H9 (cell line): ENCODE measurements at regions not wholly inside any gene's neighbourhood (a gene's known extent, or its start where the extent isn't known, plus 50 kb on each side); places are given as distances from the start of the nearest gene placed in this dataset.

Source experiments
- DNase-seq: peaks from one replicate; pipeline ENCODE4 v3.0.0-alpha.2; 2017
- H2AFZ ChIP-seq: one replicate; pipeline ENCODE4 v1.6.1; 2013; ENCODE audit warnings: mild to moderate bottlenecking, low read length, control low read depth, moderate library complexity
- H2AK5ac ChIP-seq: 2 replicates; pipeline ENCODE4 v1.6.1; 2013; ENCODE audit warnings: low read length, control low read depth, mixed read lengths; ENCODE audit not compliant: insufficient read length
- H2BK120ac ChIP-seq: one replicate; pipeline ENCODE4 v1.6.1; 2013; ENCODE audit warnings: low read depth, mild to moderate bottlenecking, low read length, control low read depth, inconsistent platforms; ENCODE audit not compliant: poor library complexity, severe bottlenecking
- H2BK12ac ChIP-seq: 2 replicates; pipeline ENCODE4 v1.6.1; 2013; ENCODE audit warnings: low read length, control low read depth, mixed read lengths, low read depth; ENCODE audit not compliant: insufficient read length
- H2BK15ac ChIP-seq: 2 replicates; pipeline ENCODE4 v1.6.1; 2013; ENCODE audit warnings: low read depth, low read length, control low read depth
- H2BK20ac ChIP-seq: one replicate; pipeline ENCODE4 v1.6.1; 2013; ENCODE audit warnings: low read depth, mild to moderate bottlenecking, low read length, control low read depth, inconsistent platforms; ENCODE audit not compliant: poor library complexity, severe bottlenecking
- H2BK5ac ChIP-seq: 2 replicates; pipeline ENCODE4 v1.6.1; 2013; ENCODE audit warnings: low read length, control low read depth, mixed read lengths; ENCODE audit not compliant: insufficient read length
- H3K14ac ChIP-seq: 2 replicates; pipeline ENCODE4 v1.6.1; 2013; ENCODE audit warnings: low read length, control low read depth; ENCODE audit not compliant: insufficient read depth
- H3K18ac ChIP-seq: 2 replicates; pipeline ENCODE4 v1.6.1; 2013; ENCODE audit warnings: low read depth, mild to moderate bottlenecking, mixed read lengths, low read length, control low read depth; ENCODE audit not compliant: insufficient read length
- H3K23ac ChIP-seq: 2 replicates; pipeline ENCODE4 v1.6.1; 2013; ENCODE audit warnings: low read length, control low read depth, mixed read lengths, low read depth; ENCODE audit not compliant: insufficient read length
- H3K23me2 ChIP-seq: 2 replicates; pipeline ENCODE4 v1.6.1; 2013; ENCODE audit warnings: low read depth, mild to moderate bottlenecking, mixed read lengths, low read length, control low read depth; ENCODE audit not compliant: insufficient read length, poor library complexity, severe bottlenecking
- H3K27ac ChIP-seq: 2 replicates; pipeline ENCODE4 v1.5.1; 2013; ENCODE audit warnings: low read length, control low read depth, mixed read lengths, low read depth; ENCODE audit not compliant: insufficient read length
- H3K27me3 ChIP-seq: 2 replicates; pipeline ENCODE4 v1.6.1; 2013; ENCODE audit warnings: low read length, control low read depth, inconsistent platforms; ENCODE audit not compliant: insufficient read depth
- H3K4ac ChIP-seq: 2 replicates; pipeline ENCODE4 v1.6.1; 2013; ENCODE audit warnings: low read depth, mild to moderate bottlenecking, control low read depth, inconsistent platforms, low read length, moderate library complexity
- H3K4me1 ChIP-seq: 2 replicates; pipeline ENCODE4 v1.6.1; 2013; ENCODE audit warnings: low read length, control low read depth, inconsistent platforms; ENCODE audit not compliant: insufficient read depth
- H3K4me2 ChIP-seq: 2 replicates; pipeline ENCODE4 v1.6.1; 2013; ENCODE audit warnings: low read length, control low read depth, mixed read lengths; ENCODE audit not compliant: insufficient read length, insufficient read depth
- H3K56ac ChIP-seq: 2 replicates; pipeline ENCODE4 v1.6.1; 2013; ENCODE audit warnings: low read depth, mild to moderate bottlenecking, mixed read lengths, low read length, control low read depth; ENCODE audit not compliant: insufficient read length
- H3K79me1 ChIP-seq: 2 replicates; pipeline ENCODE4 v1.6.1; 2013; ENCODE audit warnings: low read depth, mild to moderate bottlenecking, moderate library complexity, low read length, control low read depth, inconsistent platforms; ENCODE audit not compliant: insufficient read depth, poor library complexity, severe bottlenecking
- H3K79me2 ChIP-seq: 2 replicates; pipeline ENCODE4 v1.6.1; 2013; ENCODE audit warnings: low read length, control low read depth, inconsistent platforms; ENCODE audit not compliant: insufficient read depth
- H3K9ac ChIP-seq: 2 replicates; pipeline ENCODE4 v1.6.1; 2013; ENCODE audit warnings: low read length, control low read depth, mixed read lengths; ENCODE audit not compliant: insufficient read length; ENCODE audit errors: extremely low read depth
- H3K9me3 ChIP-seq: one replicate; pipeline ENCODE4 v1.6.1; 2013; ENCODE audit warnings: low read depth, low read length, inconsistent platforms; ENCODE audit not compliant: control insufficient read depth
- H3T11ph ChIP-seq: one replicate; pipeline ENCODE4 v1.6.1; 2013; ENCODE audit warnings: mild to moderate bottlenecking, low read length, control low read depth, inconsistent platforms
- H4K20me1 ChIP-seq: one replicate; pipeline ENCODE4 v1.6.1; 2013; ENCODE audit not compliant: control insufficient read depth, insufficient read length, insufficient read depth
- H4K5ac ChIP-seq: 2 replicates; pipeline ENCODE4 v1.6.1; 2013; ENCODE audit warnings: low read depth, mild to moderate bottlenecking, mixed read lengths, low read length, control low read depth; ENCODE audit not compliant: insufficient read length
- H4K8ac ChIP-seq: replicated peaks from 2 replicates; pipeline ENCODE4 v1.6.1; 2013; ENCODE audit warnings: low read length, control low read depth, mixed read lengths, low read depth; ENCODE audit not compliant: insufficient read length
- H4K91ac ChIP-seq: 2 replicates; pipeline ENCODE4 v1.6.1; 2013; ENCODE audit warnings: low read depth, mild to moderate bottlenecking, moderate library complexity, mixed read lengths, low read length, control low read depth; ENCODE audit not compliant: insufficient read length
- H3K27ac Mint-ChIP-seq, 3 experiments: 2 replicates in 2 of 3; 3 replicates in 1 of 3; pipeline ENCODE4 v1.8.0; 2020 to 2021; ENCODE audit warnings: mixed read lengths in 3 of 3, mild to moderate bottlenecking in 1 of 3, moderate library complexity in 1 of 3
- H3K27me3 Mint-ChIP-seq: 2 replicates; pipeline ENCODE4 v1.8.0; 2021; ENCODE audit warnings: low read depth, mild to moderate bottlenecking, moderate library complexity, mixed read lengths
- H3K36me3 Mint-ChIP-seq, 3 experiments: 2 replicates in 2 of 3; 3 replicates in 1 of 3; pipeline ENCODE4 v1.8.0; 2020 to 2021; ENCODE audit warnings: low read depth in 3 of 3, mixed read lengths in 3 of 3; ENCODE audit not compliant: insufficient read depth in 1 of 3
- H3K4me1 Mint-ChIP-seq, 2 experiments: 2 replicates each; pipeline ENCODE4 v1.8.0; 2020; ENCODE audit warnings: mixed read lengths in 2 of 2
- H3K4me3 Mint-ChIP-seq, 2 experiments: 2 replicates in 1 of 2; 3 replicates in 1 of 2; pipeline ENCODE4 v1.8.0; 2020 to 2021; ENCODE audit warnings: mild to moderate bottlenecking in 2 of 2, mixed read lengths in 2 of 2, moderate library complexity in 1 of 2
- H3K9me3 Mint-ChIP-seq, 2 experiments: 2 replicates in 1 of 2; 3 replicates in 1 of 2; pipeline ENCODE4 v1.8.0; 2020; ENCODE audit warnings: mild to moderate bottlenecking in 2 of 2, mixed read lengths in 2 of 2, moderate library complexity in 1 of 2
- CTCF ChIP-seq: fragments of 200-600 bp; sonication (generic); conservative IDR thresholded peaks from 3 replicates; pipeline ENCODE4 v1.8.0; 2021; ENCODE audit warnings: antibody characterized with exemption, mild to moderate bottlenecking
- WGBS: extraction: QIAGEN DNeasy Blood & Tissue Kit; methylation state at CpG from one replicate; pipeline ENCODE4 v1.1.7; 2013; ENCODE audit warnings: missing lambda C conversion rate, low lambda C conversion rate, mixed read lengths; ENCODE audit not compliant: insufficient read length; ENCODE audit errors: extremely low coverage; 5-methylcytosine and 5-hydroxymethylcytosine counted together

- peaks cover 10% of the 10 kb centered on the region for H3K27me3 Mint-ChIP-seq
- TF ChIP-seq CTCF, result no peak
- no peak overlapping the region for H4K5ac ChIP-seq
- no peak overlapping the region for H2BK5ac ChIP-seq
- no peak overlapping the region for H3K4ac ChIP-seq
- H4K8ac ChIP-seq, result no peak overlapping the region
- H3K36me3 Mint-ChIP-seq, result peaks cover 0 to 5% (median 1%) of the 10 kb centered on the region in 3 experiments; a peak in 2 of 7 replicates
- peak overlapping the region in 1 of 3 experiments; percentile 63; a peak in 1 of 7 replicates for H3K27ac Mint-ChIP-seq
- no peaks in the 10 kb centered on the region for H3K4me1 Mint-ChIP-seq
- no peak overlapping the region for H3K14ac ChIP-seq
- H4K20me1 ChIP-seq, result no peaks in the 10 kb centered on the region
- no CpG with 5 or more reads among the region's 4 CpGs for WGBS
- no peaks in the 10 kb centered on the region for H3K4me1 ChIP-seq
- H2BK120ac ChIP-seq, result no peak overlapping the region
- H3K9me3 ChIP-seq, result peaks cover 7% of the 10 kb centered on the region
- H3K18ac ChIP-seq, result no peak overlapping the region
- H3K9me3 Mint-ChIP-seq, result peaks cover 3 to 6% of the 10 kb centered on the region in 2 experiments; a peak in 3 of 5 replicates
- no peak overlapping the region for H3K9ac ChIP-seq
- H3K23me2 ChIP-seq, result no peaks in the 10 kb centered on the region
- H2BK20ac ChIP-seq, result no peak overlapping the region
- no peak overlapping the region for H3K4me3 Mint-ChIP-seq
- DNase-seq, result no peak
- no peak overlapping the region for H2BK12ac ChIP-seq
- no peak overlapping the region for H2AK5ac ChIP-seq
- H3K27ac ChIP-seq, result no peak overlapping the region
- no peak overlapping the region for H3T11ph ChIP-seq
- H3K27me3 ChIP-seq, result no peaks in the 10 kb centered on the region
- no peak overlapping the region for H2BK15ac ChIP-seq
- H3K56ac ChIP-seq, result no peak overlapping the region
- H4K91ac ChIP-seq, result no peak overlapping the region
- no peak overlapping the region for H3K4me2 ChIP-seq
- H3K79me2 ChIP-seq, result no peaks in the 10 kb centered on the region
- no peak overlapping the region for H2AFZ ChIP-seq
- no peaks in the 10 kb centered on the region for H3K79me1 ChIP-seq
- no peak overlapping the region for H3K23ac ChIP-seq
Observed at GRCh38 chr1:30135698-30136097, 587.7 kb downstream of the MATN1 start.
